Prostate gland (tissue), 2 donors: ENCODE measurements at regions not wholly inside any gene's neighbourhood (a gene's known extent, or its start where the extent isn't known, plus 50 kb on each side); places are given as distances from the start of the nearest gene placed in this dataset.
"Not testable (repeated sequence)": the region's sequence is repeated elsewhere in the genome, so short reads cannot be mapped to it uniquely, and the experiment has no call there.

Experiments
- POLR2A ChIP-seq: fragments of 450-650 bp; IDR thresholded peaks from one replicate; pipeline ENCODE4 v1.6.1; 2016; ENCODE audit warnings: antibody characterized with exemption, mild to moderate bottlenecking
- POLR2AphosphoS5 ChIP-seq: sonication (generic); formaldehyde crosslinking; IDR thresholded peaks from one replicate; pipeline ENCODE4 v1.6.1; 2017; ENCODE audit warnings: antibody characterized with exemption
- TF ChIP-seq, protein P1 (sequence below), 4 experiments: fragments of 200-600 bp in 2 of 4; fragments of 450-650 bp in 2 of 4; sonication (generic) in 2 of 4; IDR thresholded peaks; 1 replicate in 3 of 4; 2 replicates in 1 of 4; pipeline ENCODE4 v1.5.1; 2016 to 2019; ENCODE audit warnings: antibody characterized with exemption in 4 of 4, mild to moderate bottlenecking in 2 of 4, moderate library complexity in 2 of 4

DNA sequence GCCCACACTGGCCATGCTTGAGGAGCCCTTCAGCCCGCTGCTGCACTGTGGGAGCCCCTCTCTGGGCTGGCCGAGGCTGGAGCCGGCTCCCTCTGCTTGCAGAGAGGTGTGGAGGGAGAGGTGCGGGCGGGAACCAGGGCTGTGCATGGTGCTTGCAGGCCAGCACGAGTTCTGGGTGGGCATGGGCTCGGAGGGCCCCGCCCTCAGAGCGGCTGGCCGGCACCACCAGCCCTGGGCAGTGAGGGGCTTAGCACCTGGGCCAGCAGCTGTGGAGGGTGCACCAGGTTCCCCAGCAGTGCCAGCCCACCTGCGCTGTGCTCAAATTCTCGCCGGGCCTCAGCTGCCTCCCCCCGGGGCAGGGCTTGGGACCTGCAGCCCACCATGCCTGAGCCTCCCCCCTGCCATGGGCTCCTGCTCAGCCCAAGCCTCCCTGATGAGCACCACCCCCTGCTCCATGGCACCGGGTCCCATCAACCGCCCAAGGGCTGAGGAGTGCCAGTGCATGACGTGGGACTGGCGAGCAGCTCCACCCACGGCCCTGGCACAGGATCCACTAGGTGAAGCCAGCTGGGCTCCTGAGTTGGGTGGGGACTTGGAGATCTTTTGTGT, 665.9 kb upstream of the ZNF385D start:
- TF ChIP-seq, protein P1, sequence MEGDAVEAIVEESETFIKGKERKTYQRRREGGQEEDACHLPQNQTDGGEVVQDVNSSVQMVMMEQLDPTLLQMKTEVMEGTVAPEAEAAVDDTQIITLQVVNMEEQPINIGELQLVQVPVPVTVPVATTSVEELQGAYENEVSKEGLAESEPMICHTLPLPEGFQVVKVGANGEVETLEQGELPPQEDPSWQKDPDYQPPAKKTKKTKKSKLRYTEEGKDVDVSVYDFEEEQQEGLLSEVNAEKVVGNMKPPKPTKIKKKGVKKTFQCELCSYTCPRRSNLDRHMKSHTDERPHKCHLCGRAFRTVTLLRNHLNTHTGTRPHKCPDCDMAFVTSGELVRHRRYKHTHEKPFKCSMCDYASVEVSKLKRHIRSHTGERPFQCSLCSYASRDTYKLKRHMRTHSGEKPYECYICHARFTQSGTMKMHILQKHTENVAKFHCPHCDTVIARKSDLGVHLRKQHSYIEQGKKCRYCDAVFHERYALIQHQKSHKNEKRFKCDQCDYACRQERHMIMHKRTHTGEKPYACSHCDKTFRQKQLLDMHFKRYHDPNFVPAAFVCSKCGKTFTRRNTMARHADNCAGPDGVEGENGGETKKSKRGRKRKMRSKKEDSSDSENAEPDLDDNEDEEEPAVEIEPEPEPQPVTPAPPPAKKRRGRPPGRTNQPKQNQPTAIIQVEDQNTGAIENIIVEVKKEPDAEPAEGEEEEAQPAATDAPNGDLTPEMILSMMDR (IDR thresholded peaks at IDR 0.05): not testable (repeated sequence)
- not testable (repeated sequence) for TF ChIP-seq POLR2A, POLR2AphosphoS5
